HL-60 (cell line): ENCODE measurements at regions not wholly inside any gene's neighbourhood (a gene's known extent, or its start where the extent isn't known, plus 50 kb on each side); places are given as distances from the start of the nearest gene placed in this dataset.

Experiments
- DNase-seq, 2 experiments: peaks; one replicate each; pipeline ENCODE4 v3.0.0-alpha.2; 2010 to 2020; ENCODE audit warnings: low read depth in 1 of 2, low spot score in 1 of 2
- H3K27ac ChIP-seq: fragments of 250-450 bp; sonication (Bioruptor Pico); replicated peaks from 2 replicates; pipeline ENCODE4 v1.5.1; 2020; ENCODE audit warnings: mild to moderate bottlenecking, moderate library complexity
- H3K27me3 ChIP-seq: fragments of 250-450 bp; sonication (Bioruptor Pico); 2 replicates; pipeline ENCODE4 v1.5.1; 2021; ENCODE audit warnings: mild to moderate bottlenecking, moderate library complexity; ENCODE audit not compliant: insufficient read depth, poor library complexity, severe bottlenecking
- H3K4me3 ChIP-seq: replicated peaks from 2 replicates; pipeline ENCODE4 v1.5.1; 2011; ENCODE audit warnings: mild to moderate bottlenecking, control low read depth, low read length; ENCODE audit not compliant: insufficient read depth
- CTCF ChIP-seq: IDR thresholded peaks from one replicate; pipeline ENCODE4 v1.5.1; 2011; ENCODE audit warnings: low read length, control low read depth, inconsistent platforms; ENCODE audit not compliant: insufficient read depth
- GABPA ChIP-seq: IDR thresholded peaks from 2 replicates; pipeline ENCODE4 v1.6.1; 2012; ENCODE audit warnings: low read depth
- POLR2AphosphoS5 ChIP-seq: IDR thresholded peaks from 2 replicates; pipeline ENCODE4 v1.6.1; 2012; ENCODE audit warnings: low read depth
- REST ChIP-seq: IDR thresholded peaks from 2 replicates; pipeline ENCODE4 v1.6.1; 2012; ENCODE audit warnings: low read depth; ENCODE audit not compliant: insufficient replicate concordance
- SPI1 ChIP-seq: IDR thresholded peaks from 2 replicates; pipeline ENCODE4 v1.6.1; 2012; ENCODE audit warnings: low read depth, mild to moderate bottlenecking, borderline replicate concordance

- no peak for DNase-seq
- H3K4me3 ChIP-seq: no peak overlapping the region
- H3K27ac ChIP-seq: no peak overlapping the region
- TF ChIP-seq CTCF: no peak
- TF ChIP-seq SPI1: no peak
- TF ChIP-seq POLR2AphosphoS5: no peak
- no peak for TF ChIP-seq GABPA
- no peak for TF ChIP-seq REST
- peaks cover 2% of the 10 kb centered on the region for H3K27me3 ChIP-seq
Observed at GRCh38 chr6:51365566-51365965, 546.9 kb downstream of the TFAP2B start.

- Histone ChIP-seq H3K27me3 (no peaks in the 10 kb centered on the region), H3K4me3 (no peak overlapping the region), H3K27ac (no peak overlapping the region)
- TF ChIP-seq GABPA: no peak
- no peak for TF ChIP-seq CTCF
- no peak for TF ChIP-seq SPI1
- no peak for TF ChIP-seq REST
- no peak for TF ChIP-seq POLR2AphosphoS5
- no peak for DNase-seq
Observed at GRCh38 chr6:51369485-51369884, 550.8 kb downstream of the TFAP2B start.

GRCh38 chr6:51382847-51383246, 564.2 kb downstream of the TFAP2B start:
- Histone ChIP-seq H3K27ac (no peak overlapping the region), H3K4me3 (no peak overlapping the region), H3K27me3 (no peaks in the 10 kb centered on the region)
- DNase-seq: no peak
- TF ChIP-seq GABPA: no peak

- H3K27ac ChIP-seq: no peak overlapping the region
- H3K27me3 ChIP-seq: no peaks in the 10 kb centered on the region
- H3K4me3 ChIP-seq: no peak overlapping the region
- TF ChIP-seq CTCF: no peak
- DNase-seq: no peak
Observed at GRCh38 chr6:51384736-51385135, 566.1 kb downstream of the TFAP2B start.
